ENCODE measurements at regions not wholly inside any gene's neighbourhood (a gene's known extent, or its start where the extent isn't known, plus 50 kb on each side); places are given as distances from the start of the nearest gene placed in this dataset.

DNA sequence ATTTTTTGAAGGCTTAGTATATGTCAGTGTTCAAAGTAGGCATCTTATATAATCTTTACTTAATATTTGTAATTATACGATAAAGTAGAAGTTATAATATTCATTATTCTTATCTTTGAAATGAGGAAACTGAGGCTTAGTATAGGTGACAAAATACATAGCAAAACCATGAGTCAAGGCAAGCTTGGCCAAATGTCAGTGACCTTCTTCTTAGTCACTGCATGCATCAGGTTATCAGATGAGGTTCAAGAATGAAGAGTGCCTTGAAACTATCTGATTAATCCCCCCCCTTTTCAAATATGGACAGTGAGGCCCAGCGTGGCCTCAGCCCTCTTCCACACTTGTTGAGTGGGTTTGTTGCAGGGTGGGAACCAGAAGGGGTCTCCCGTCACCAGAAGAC, 59.3 kb downstream of the PMAIP1 start:
- TF ChIP-seq, protein P1, sequence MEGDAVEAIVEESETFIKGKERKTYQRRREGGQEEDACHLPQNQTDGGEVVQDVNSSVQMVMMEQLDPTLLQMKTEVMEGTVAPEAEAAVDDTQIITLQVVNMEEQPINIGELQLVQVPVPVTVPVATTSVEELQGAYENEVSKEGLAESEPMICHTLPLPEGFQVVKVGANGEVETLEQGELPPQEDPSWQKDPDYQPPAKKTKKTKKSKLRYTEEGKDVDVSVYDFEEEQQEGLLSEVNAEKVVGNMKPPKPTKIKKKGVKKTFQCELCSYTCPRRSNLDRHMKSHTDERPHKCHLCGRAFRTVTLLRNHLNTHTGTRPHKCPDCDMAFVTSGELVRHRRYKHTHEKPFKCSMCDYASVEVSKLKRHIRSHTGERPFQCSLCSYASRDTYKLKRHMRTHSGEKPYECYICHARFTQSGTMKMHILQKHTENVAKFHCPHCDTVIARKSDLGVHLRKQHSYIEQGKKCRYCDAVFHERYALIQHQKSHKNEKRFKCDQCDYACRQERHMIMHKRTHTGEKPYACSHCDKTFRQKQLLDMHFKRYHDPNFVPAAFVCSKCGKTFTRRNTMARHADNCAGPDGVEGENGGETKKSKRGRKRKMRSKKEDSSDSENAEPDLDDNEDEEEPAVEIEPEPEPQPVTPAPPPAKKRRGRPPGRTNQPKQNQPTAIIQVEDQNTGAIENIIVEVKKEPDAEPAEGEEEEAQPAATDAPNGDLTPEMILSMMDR (IDR thresholded peaks at IDR 0.05; ENCODE audit: low read depth, low read length), result no peak
- TF ChIP-seq EZH2phosphoT487 (IDR thresholded peaks at IDR 0.05; ENCODE audit: low read depth), result no peak

Measured in OCI-LY3 (cell line).